Adrenal gland (tissue), 5 donors: ENCODE measurements at regions not wholly inside any gene's neighbourhood (a gene's known extent, or its start where the extent isn't known, plus 50 kb on each side); places are given as distances from the start of the nearest gene placed in this dataset.

Source experiments
- CTCF ChIP-seq, 6 experiments: fragments of 450-650 bp in 4 of 6; fragments of 200-600 bp in 2 of 6; sonication (generic) in 1 of 6; IDR thresholded peaks; 1 replicate in 5 of 6; 2 replicates in 1 of 6; pipeline versions ENCODE4 v1.5.1 to v1.8.0; 2016 to 2021; ENCODE audit warnings: antibody characterized with exemption in 6 of 6, mild to moderate bottlenecking in 2 of 6, moderate library complexity in 1 of 6
- POLR2A ChIP-seq, 2 donors: fragments of 450-650 bp; IDR thresholded peaks; one replicate each; pipeline ENCODE4 v1.6.1; 2017; ENCODE audit warnings: antibody characterized with exemption in 2 of 2, mild to moderate bottlenecking in 2 of 2, moderate library complexity in 1 of 2
- donor health status: DM: no; HTN: no; CAD: no.

GRCh38 chr2:65701191-65701590 is 268.8 kb upstream of the SPRED2 start:
- TF ChIP-seq POLR2A (IDR thresholded peaks at IDR 0.05) = no peak
- no peak for TF ChIP-seq CTCF (IDR thresholded peaks at IDR 0.05)
